Bronchial epithelial cell (primary cell): ENCODE measurements at regions not wholly inside any gene's neighbourhood (a gene's known extent, or its start where the extent isn't known, plus 50 kb on each side); places are given as distances from the start of the nearest gene placed in this dataset.

Source experiments
- DNase-seq: peaks from one replicate; pipeline ENCODE4 v3.0.0-alpha.2; 2010; ENCODE audit warnings: low read depth
- FAIRE-seq: peaks from 2 replicates; lab custom pipeline; 2011; peaks lifted over from hg19 to GRCh38; lab: Jason Lieb, UNC
- H3K27me3 ChIP-seq: 2 replicates; pipeline ENCODE4 v1.5.1; 2011; ENCODE audit warnings: low read length; ENCODE audit not compliant: control insufficient read depth, insufficient read depth
- H3K36me3 ChIP-seq: 2 replicates; pipeline ENCODE4 v1.5.1; 2011; ENCODE audit warnings: low read length; ENCODE audit not compliant: control insufficient read depth, insufficient read depth
- H3K4me3 ChIP-seq: 2 replicates; pipeline ENCODE4 v1.5.1; 2011; ENCODE audit warnings: mild to moderate bottlenecking, low read depth, low read length, control low read depth
- CTCF ChIP-seq: IDR thresholded peaks from 2 replicates; pipeline ENCODE4 v1.5.1; 2011; ENCODE audit warnings: mild to moderate bottlenecking, moderate library complexity, low read length, control low read depth, inconsistent platforms; ENCODE audit not compliant: insufficient read depth, severe bottlenecking

GRCh38 chr21:21668198-21668597 lies 670.0 kb downstream of the NCAM2 start:
- FAIRE-seq = no peak

GRCh38 chr21:21673959-21674358 lies 675.8 kb downstream of the NCAM2 start:
- Histone ChIP-seq H3K27me3 (no peaks in the 10 kb centered on the region), H3K36me3 (no peaks in the 10 kb centered on the region), H3K4me3 (no peak overlapping the region)
- no peak for DNase-seq
- no peak for TF ChIP-seq CTCF
- FAIRE-seq = no peak

More at GRCh38 chr21:21668198-21668597, 670.0 kb downstream of the NCAM2 start:
- Histone ChIP-seq H3K27me3 (no peaks in the 10 kb centered on the region), H3K36me3 (no peaks in the 10 kb centered on the region), H3K4me3 (no peak overlapping the region)
- no peak for DNase-seq
- no peak for TF ChIP-seq CTCF

GRCh38 chr21:21675601-21676000 lies 677.4 kb downstream of the NCAM2 start:
- no peak for DNase-seq
- H3K36me3 ChIP-seq = no peaks in the 10 kb centered on the region
- no peak overlapping the region for H3K4me3 ChIP-seq
- no peaks in the 10 kb centered on the region for H3K27me3 ChIP-seq
- no peak for TF ChIP-seq CTCF
- FAIRE-seq = no peak

- FAIRE-seq (no peak), DNase-seq (no peak)
- no peaks in the 10 kb centered on the region for H3K27me3 ChIP-seq
- no peaks in the 10 kb centered on the region for H3K36me3 ChIP-seq
- no peak for TF ChIP-seq CTCF
- H3K4me3 ChIP-seq = no peak overlapping the region
Measured at GRCh38 chr21:21682172-21682571, 684.0 kb downstream of the NCAM2 start.

- no peak for TF ChIP-seq CTCF
- FAIRE-seq (no peak), DNase-seq (no peak)
- H3K27me3 ChIP-seq = no peaks in the 10 kb centered on the region
- H3K4me3 ChIP-seq = no peak overlapping the region
- H3K36me3 ChIP-seq = no peaks in the 10 kb centered on the region
Measured at GRCh38 chr21:21688889-21689288, 690.7 kb downstream of the NCAM2 start.

GRCh38 chr21:21690068-21690665 lies 692.0 kb downstream of the NCAM2 start:
- H3K36me3 ChIP-seq = no peaks in the 10 kb centered on the region
- DNase-seq (no peak), FAIRE-seq (no peak)
- H3K27me3 ChIP-seq = no peaks in the 10 kb centered on the region
- H3K4me3 ChIP-seq = no peak overlapping the region
- TF ChIP-seq CTCF = no peak
